MCF 10A (cell line): ENCODE measurements at regions not wholly inside any gene's neighbourhood (a gene's known extent, or its start where the extent isn't known, plus 50 kb on each side); places are given as distances from the start of the nearest gene placed in this dataset.

Experiments used
- BruUV-seq: library from RNA; stranded (reverse); fragments of 400-500 nt; replicated peaks from 2 replicates; lab custom pipeline; 2021; lab: Mats Ljungman, UMichigan
- CTCF ChIA-PET: fragments of 300-600 bp; sonication (Branson Sonifier 250); formaldehyde crosslinking; extraction: SDS; loops from one replicate; lab custom pipeline; 2021; ENCODE audit warnings: antibody characterized with exemption, inconsistent platforms; lab: Yijun Ruan, JAX
- POLR2A ChIA-PET: fragments of 300-600, 350-650 bp; sonication (Branson Sonifier 250); formaldehyde crosslinking; extraction: SDS; loops from one replicate; lab custom pipeline; 2020; ENCODE audit warnings: antibody characterized with exemption, inconsistent platforms; lab: Yijun Ruan, JAX
- DNase-seq: peaks from one replicate; pipeline ENCODE4 v3.0.0-alpha.2; 2018; ENCODE audit not compliant: unreplicated experiment
- H3K27ac Mint-ChIP-seq: one replicate; pipeline ENCODE4 v1.8.0; 2022; ENCODE audit warnings: mild to moderate bottlenecking, low read depth, mixed read lengths; ENCODE audit not compliant: unreplicated experiment
- H3K27me3 Mint-ChIP-seq: one replicate; pipeline ENCODE4 v1.8.0; 2022; ENCODE audit warnings: mixed read lengths; ENCODE audit not compliant: insufficient read depth, unreplicated experiment
- H3K36me3 Mint-ChIP-seq: one replicate; pipeline ENCODE4 v1.8.0; 2022; ENCODE audit warnings: mild to moderate bottlenecking, moderate library complexity, mixed read lengths; ENCODE audit not compliant: insufficient read depth, unreplicated experiment
- H3K4me1 Mint-ChIP-seq: one replicate; pipeline ENCODE4 v1.8.0; 2022; ENCODE audit warnings: mixed read lengths; ENCODE audit not compliant: insufficient read depth, unreplicated experiment
- H3K4me3 Mint-ChIP-seq: one replicate; pipeline ENCODE4 v1.8.0; 2022; ENCODE audit warnings: mild to moderate bottlenecking, moderate library complexity, mixed read lengths; ENCODE audit not compliant: unreplicated experiment
- H3K9me3 Mint-ChIP-seq: one replicate; pipeline ENCODE4 v1.8.0; 2022; ENCODE audit warnings: mixed read lengths; ENCODE audit not compliant: unreplicated experiment
- CTCF ChIP-seq: fragments of 200-600 bp; IDR thresholded peaks from one replicate; pipeline ENCODE4 v1.8.0; 2022; ENCODE audit warnings: antibody characterized with exemption, mild to moderate bottlenecking; ENCODE audit not compliant: unreplicated experiment
- intact Hi-C: fragments of 100-400 bp; cut with micrococcal nuclease; formaldehyde crosslinking; loops from 2 replicates; pipeline ENCODE4 v1.14.1; 2022

- H3K4me1 Mint-ChIP-seq: no peaks in the 10 kb centered on the region
- no peaks in the 10 kb centered on the region for H3K36me3 Mint-ChIP-seq
- no peak overlapping the region for H3K4me3 Mint-ChIP-seq
- no peaks in the 10 kb centered on the region for H3K27me3 Mint-ChIP-seq
- peaks cover 2% of the 10 kb centered on the region for H3K9me3 Mint-ChIP-seq
- no peak for DNase-seq
- TF ChIP-seq CTCF: no peak
- H3K27ac Mint-ChIP-seq: no peak overlapping the region
- intact Hi-C loops: no loop called here
- no TSS peak for BruUV-seq
- CTCF ChIA-PET: no interaction called here
- POLR2A ChIA-PET: interaction anchor here (0.6 kb wide), 1 partner anchor 448 kb away, joined by 3 read pairs; no protein-coding TSS in a partner anchor
Observed at GRCh38 chr11:41926339-41926738, 466.9 kb upstream of the LRRC4C start.

- CTCF ChIA-PET: no interaction called here
- no TSS peak for BruUV-seq
- H3K27ac Mint-ChIP-seq: no peak overlapping the region
Observed at GRCh38 chr11:41935241-41935640, 475.8 kb upstream of the LRRC4C start.

GRCh38 chr11:41935795-41936194 lies 476.3 kb upstream of the LRRC4C start:
- no peak overlapping the region for H3K4me3 Mint-ChIP-seq
- H3K27ac Mint-ChIP-seq: no peak overlapping the region
- intact Hi-C loops: no loop called here
- no peaks in the 10 kb centered on the region for H3K27me3 Mint-ChIP-seq
- BruUV-seq: no TSS peak
- TF ChIP-seq CTCF: no peak
- H3K36me3 Mint-ChIP-seq: no peaks in the 10 kb centered on the region
- ChIA-PET POLR2A (no interaction called here), CTCF (no interaction called here)
- H3K4me1 Mint-ChIP-seq: no peaks in the 10 kb centered on the region
- H3K9me3 Mint-ChIP-seq: peaks cover 14% of the 10 kb centered on the region
- DNase-seq: no peak

More at GRCh38 chr11:41935241-41935640, 475.8 kb upstream of the LRRC4C start:
- Mint-ChIP-seq H3K4me3 (no peak overlapping the region), H3K4me1 (no peaks in the 10 kb centered on the region), H3K9me3 (peaks cover 14% of the 10 kb centered on the region), H3K27me3 (no peaks in the 10 kb centered on the region), H3K36me3 (no peaks in the 10 kb centered on the region)
- TF ChIP-seq CTCF: no peak
- intact Hi-C loops: no loop called here
- POLR2A ChIA-PET: no interaction called here
- no peak for DNase-seq

- H3K4me3 Mint-ChIP-seq: no peak overlapping the region
- H3K4me1 Mint-ChIP-seq: no peaks in the 10 kb centered on the region
- DNase-seq: no peak
- ChIA-PET POLR2A (interaction anchor here (1.5 kb wide), 1 partner anchor 9 kb away, joined by 4 read pairs; no protein-coding TSS in a partner anchor), CTCF (interaction anchor here (0.6 kb wide), 2 partner anchors 121 to 445 kb away, joined by 3 read pairs; no protein-coding TSS in a partner anchor)
- BruUV-seq: no TSS peak
- intact Hi-C loops: no loop called here
- no peaks in the 10 kb centered on the region for H3K27me3 Mint-ChIP-seq
- H3K9me3 Mint-ChIP-seq: peaks cover 14% of the 10 kb centered on the region
- no peak for TF ChIP-seq CTCF
- no peaks in the 10 kb centered on the region for H3K36me3 Mint-ChIP-seq
- H3K27ac Mint-ChIP-seq: no peak overlapping the region
Observed at GRCh38 chr11:41943656-41944055, 484.2 kb upstream of the LRRC4C start.
